ENCODE measurements at regions not wholly inside any gene's neighbourhood (a gene's known extent, or its start where the extent isn't known, plus 50 kb on each side); places are given as distances from the start of the nearest gene placed in this dataset.

- no peaks in the 10 kb centered on the region for H3K36me3 Mint-ChIP-seq (ENCODE audit: low read depth)
- H3K4me1 Mint-ChIP-seq: no peaks in the 10 kb centered on the region
- TF ChIP-seq CTCF (conservative IDR thresholded peaks at IDR 0.05): no peak
- H3K9me3 Mint-ChIP-seq: peaks cover 8% of the 10 kb centered on the region
- no peak overlapping the region for H3K27ac Mint-ChIP-seq (ENCODE audit: unreplicated experiment)
- H3K27me3 Mint-ChIP-seq (ENCODE audit: low read depth): no peaks in the 10 kb centered on the region
- no peak overlapping the region for H3K4me3 Mint-ChIP-seq
- DNase-seq (ENCODE audit: low read depth, low spot score): no peak
These were observed 588.9 kb downstream of the ETS1 start for GRCh38 chr11:127998421-127998820.

- Mint-ChIP-seq H3K27ac (ENCODE audit: unreplicated experiment) (no peak overlapping the region), H3K9me3 (peaks cover 8% of the 10 kb centered on the region)
These were observed 589.8 kb downstream of the ETS1 start for GRCh38 chr11:127997594-127997993.

GRCh38 chr11:127996825-127997224 lies 590.5 kb downstream of the ETS1 start:
- H3K9me3 Mint-ChIP-seq: peaks cover 5% of the 10 kb centered on the region
- no peaks in the 10 kb centered on the region for H3K36me3 Mint-ChIP-seq (ENCODE audit: low read depth)
- no peak overlapping the region for H3K4me3 Mint-ChIP-seq
- H3K27me3 Mint-ChIP-seq (ENCODE audit: low read depth): no peaks in the 10 kb centered on the region
- no peak overlapping the region for H3K27ac Mint-ChIP-seq (ENCODE audit: unreplicated experiment)
- H3K4me1 Mint-ChIP-seq: no peaks in the 10 kb centered on the region
- no peak for DNase-seq (ENCODE audit: low read depth, low spot score)
- TF ChIP-seq CTCF (conservative IDR thresholded peaks at IDR 0.05): no peak

More at GRCh38 chr11:127997594-127997993, 589.8 kb downstream of the ETS1 start:
- no peak for DNase-seq (ENCODE audit: low read depth, low spot score)
- H3K27me3 Mint-ChIP-seq (ENCODE audit: low read depth): no peaks in the 10 kb centered on the region
- no peaks in the 10 kb centered on the region for H3K36me3 Mint-ChIP-seq (ENCODE audit: low read depth)
- no peak overlapping the region for H3K4me3 Mint-ChIP-seq
- no peaks in the 10 kb centered on the region for H3K4me1 Mint-ChIP-seq
- TF ChIP-seq CTCF (conservative IDR thresholded peaks at IDR 0.05): no peak

GRCh38 chr11:127995921-127996320 lies 591.4 kb downstream of the ETS1 start:
- no peak for TF ChIP-seq CTCF (conservative IDR thresholded peaks at IDR 0.05)
- no peak for DNase-seq (ENCODE audit: low read depth, low spot score)
- no peaks in the 10 kb centered on the region for H3K36me3 Mint-ChIP-seq (ENCODE audit: low read depth)
- H3K27ac Mint-ChIP-seq (ENCODE audit: unreplicated experiment): no peak overlapping the region
- no peak overlapping the region for H3K4me3 Mint-ChIP-seq
- no peaks in the 10 kb centered on the region for H3K27me3 Mint-ChIP-seq (ENCODE audit: low read depth)
- H3K9me3 Mint-ChIP-seq: peaks cover 5% of the 10 kb centered on the region
- H3K4me1 Mint-ChIP-seq: no peaks in the 10 kb centered on the region

DNA sequence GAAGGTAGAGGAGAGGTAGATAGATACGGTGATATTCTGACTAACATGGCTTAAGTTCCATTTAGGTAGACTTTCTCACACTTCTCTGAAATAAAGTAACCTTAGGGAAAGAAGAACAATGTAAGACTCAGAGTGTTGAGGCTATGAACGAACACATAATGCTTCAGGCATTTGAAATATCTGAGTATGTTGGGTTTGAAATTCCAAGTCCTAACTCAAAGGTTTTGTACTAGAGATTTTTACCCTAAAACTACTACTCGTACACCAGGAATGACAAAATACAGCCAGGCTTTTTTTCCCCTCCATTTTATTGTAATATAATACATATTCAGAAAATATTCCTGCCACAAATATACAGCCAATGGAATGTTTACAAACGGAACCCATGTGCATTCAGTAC lies 592.6 kb downstream of the ETS1 start:
- no peak for DNase-seq (ENCODE audit: low read depth, low spot score)
- peaks cover 5% of the 10 kb centered on the region for H3K9me3 Mint-ChIP-seq
- H3K27me3 Mint-ChIP-seq (ENCODE audit: low read depth): no peaks in the 10 kb centered on the region
- TF ChIP-seq CTCF (conservative IDR thresholded peaks at IDR 0.05): no peak
- H3K36me3 Mint-ChIP-seq (ENCODE audit: low read depth): no peaks in the 10 kb centered on the region
- no peak overlapping the region for H3K4me3 Mint-ChIP-seq
- H3K4me1 Mint-ChIP-seq: no peaks in the 10 kb centered on the region
- H3K27ac Mint-ChIP-seq (ENCODE audit: unreplicated experiment): no peak overlapping the region

DNA sequence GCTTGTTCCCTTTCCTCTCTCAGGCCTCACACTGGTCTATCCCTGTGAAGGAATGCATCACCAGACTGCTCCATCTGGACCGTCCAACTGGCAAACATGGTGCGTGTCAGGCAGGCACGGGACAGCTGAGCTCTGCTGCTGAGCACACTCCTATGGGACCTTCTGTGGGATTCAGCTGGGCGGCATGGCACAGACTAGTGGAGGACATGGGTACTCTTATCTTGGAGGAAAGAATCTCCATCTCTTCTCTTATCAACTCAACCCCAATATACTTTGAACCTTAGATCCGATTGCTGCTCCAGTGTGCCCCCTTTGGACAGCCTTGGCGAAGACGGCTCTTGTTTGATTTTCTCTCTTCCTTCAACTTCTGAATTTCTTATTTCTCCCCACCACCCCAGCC lies 593.6 kb downstream of the ETS1 start:
- Mint-ChIP-seq H3K4me3 (no peak overlapping the region), H3K9me3 (peaks cover 3% of the 10 kb centered on the region), H3K27me3 (ENCODE audit: low read depth) (no peaks in the 10 kb centered on the region), H3K4me1 (no peaks in the 10 kb centered on the region), H3K36me3 (ENCODE audit: low read depth) (no peaks in the 10 kb centered on the region), H3K27ac (ENCODE audit: unreplicated experiment) (no peak overlapping the region)
- no peak for TF ChIP-seq CTCF (conservative IDR thresholded peaks at IDR 0.05)
- DNase-seq (ENCODE audit: low read depth, low spot score): no peak

All from neural crest cell (in vitro differentiated cells).